ENCODE measurements at regions not wholly inside any gene's neighbourhood (a gene's known extent, or its start where the extent isn't known, plus 50 kb on each side); places are given as distances from the start of the nearest gene placed in this dataset.

DNA sequence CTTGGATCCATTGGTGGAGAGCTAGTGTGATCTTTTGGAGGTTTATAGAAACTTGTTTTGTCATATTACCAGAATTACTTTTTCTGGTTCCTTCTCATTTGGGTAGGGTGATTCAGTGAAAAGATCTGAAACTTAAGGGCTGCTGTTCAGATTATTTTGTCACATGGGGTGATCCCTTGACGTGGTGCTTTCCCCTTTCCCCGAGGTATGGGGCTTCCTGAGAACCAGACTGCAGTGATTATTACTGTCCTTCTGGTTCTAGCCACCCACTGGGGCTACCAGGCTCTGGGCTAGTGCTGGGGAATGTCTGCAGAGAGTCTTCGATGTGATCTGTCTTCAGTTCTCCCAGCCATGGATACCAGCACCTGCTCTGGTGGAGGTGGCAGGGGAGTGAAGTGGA lies 1030.0 kb downstream of the GRM8 start:
- ATAC-seq (ENCODE audit: low FRiP score) (no peak), DNase-seq (ENCODE audit: low spot score) (no peak)
- TF ChIP-seq, protein P1, sequence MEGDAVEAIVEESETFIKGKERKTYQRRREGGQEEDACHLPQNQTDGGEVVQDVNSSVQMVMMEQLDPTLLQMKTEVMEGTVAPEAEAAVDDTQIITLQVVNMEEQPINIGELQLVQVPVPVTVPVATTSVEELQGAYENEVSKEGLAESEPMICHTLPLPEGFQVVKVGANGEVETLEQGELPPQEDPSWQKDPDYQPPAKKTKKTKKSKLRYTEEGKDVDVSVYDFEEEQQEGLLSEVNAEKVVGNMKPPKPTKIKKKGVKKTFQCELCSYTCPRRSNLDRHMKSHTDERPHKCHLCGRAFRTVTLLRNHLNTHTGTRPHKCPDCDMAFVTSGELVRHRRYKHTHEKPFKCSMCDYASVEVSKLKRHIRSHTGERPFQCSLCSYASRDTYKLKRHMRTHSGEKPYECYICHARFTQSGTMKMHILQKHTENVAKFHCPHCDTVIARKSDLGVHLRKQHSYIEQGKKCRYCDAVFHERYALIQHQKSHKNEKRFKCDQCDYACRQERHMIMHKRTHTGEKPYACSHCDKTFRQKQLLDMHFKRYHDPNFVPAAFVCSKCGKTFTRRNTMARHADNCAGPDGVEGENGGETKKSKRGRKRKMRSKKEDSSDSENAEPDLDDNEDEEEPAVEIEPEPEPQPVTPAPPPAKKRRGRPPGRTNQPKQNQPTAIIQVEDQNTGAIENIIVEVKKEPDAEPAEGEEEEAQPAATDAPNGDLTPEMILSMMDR (IDR thresholded peaks at IDR 0.05), result no peak

- TF ChIP-seq, protein P1 (IDR thresholded peaks at IDR 0.05), result no peak
- ATAC-seq (ENCODE audit: low FRiP score), result no peak
- DNase-seq (ENCODE audit: low spot score), result no peak
These were observed 1037.0 kb downstream of the GRM8 start for GRCh38 chr7:126215785-126216184.

- TF ChIP-seq, protein P1 (IDR thresholded peaks at IDR 0.05), result no peak
- ATAC-seq (ENCODE audit: low FRiP score), result no peak
- no peak for DNase-seq (ENCODE audit: low spot score)
These were observed 1038.9 kb downstream of the GRM8 start for GRCh38 chr7:126213876-126214275.

DNA sequence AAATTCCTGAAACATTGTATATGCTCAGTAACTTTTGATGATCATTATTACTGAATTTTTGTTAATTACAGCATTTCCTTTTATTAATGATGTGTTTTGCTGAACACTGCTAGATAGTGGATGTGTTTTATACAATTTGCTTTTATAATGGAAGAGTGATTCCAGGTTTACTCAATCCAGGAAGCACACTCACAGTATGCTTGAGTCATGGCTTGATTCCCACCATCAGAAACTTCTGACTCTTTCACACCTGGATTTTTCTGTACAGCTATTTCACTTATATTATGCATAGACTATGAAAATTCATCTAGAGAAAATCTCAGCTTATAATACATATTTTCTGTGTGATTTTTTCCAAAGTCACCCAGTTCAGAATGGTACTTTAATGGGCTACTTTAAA lies 1040.9 kb downstream of the GRM8 start:
- TF ChIP-seq, protein P1 (IDR thresholded peaks at IDR 0.05), result no peak
- DNase-seq (ENCODE audit: low spot score), result no peak
- ATAC-seq (ENCODE audit: low FRiP score), result no peak

- TF ChIP-seq, protein P1 (IDR thresholded peaks at IDR 0.05), result no peak
- DNase-seq (ENCODE audit: low spot score), result no peak
- ATAC-seq (ENCODE audit: low FRiP score), result no peak
These were observed 1042.0 kb downstream of the GRM8 start for GRCh38 chr7:126210707-126211106.

- TF ChIP-seq, protein P1 (IDR thresholded peaks at IDR 0.05), result no peak
- DNase-seq (ENCODE audit: low spot score), result no peak
These were observed 1049.6 kb downstream of the GRM8 start for GRCh38 chr7:126203185-126203584.

DNA sequence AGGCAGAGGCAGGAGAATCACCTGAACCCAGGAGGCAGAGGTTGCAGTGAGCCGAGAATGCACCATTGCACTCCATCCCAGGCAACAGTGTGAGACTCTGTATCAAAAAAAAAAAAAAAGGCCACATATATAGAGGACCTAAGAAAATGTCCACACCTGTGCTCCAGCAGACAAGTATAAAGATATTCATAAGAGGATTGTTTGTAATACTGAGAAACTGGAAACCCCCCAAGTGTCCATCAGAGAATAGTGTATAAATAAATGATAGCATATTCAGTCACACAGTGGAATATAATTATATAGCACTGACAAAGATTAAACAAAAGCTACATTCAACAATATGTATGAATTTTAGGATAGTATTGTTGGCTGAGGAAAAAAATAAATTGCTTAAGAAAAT lies 1050.6 kb downstream of the GRM8 start:
- ATAC-seq (ENCODE audit: low FRiP score) (no peak), DNase-seq (ENCODE audit: low spot score) (no peak)
- TF ChIP-seq, protein P1 (IDR thresholded peaks at IDR 0.05), result no peak

More at GRCh38 chr7:126203185-126203584, 1049.6 kb downstream of the GRM8 start:
- no peak for ATAC-seq (ENCODE audit: low FRiP score)

Data from omental fat pad (tissue), 3 donors.